ENCODE measurements at regions not wholly inside any gene's neighbourhood (a gene's known extent, or its start where the extent isn't known, plus 50 kb on each side); places are given as distances from the start of the nearest gene placed in this dataset.

GRCh38 chr20:52586660-52587059, 385.5 kb upstream of the TSHZ2 start (continued):
- TF ChIP-seq CHD7 (IDR thresholded peaks at IDR 0.05; ENCODE audit: insufficient replicate concordance, low read length), result no peak
- no peak for TF ChIP-seq EP300 (IDR thresholded peaks at IDR 0.05; ENCODE audit: borderline replicate concordance in 1 of 2, low read depth in 2 of 2, low read length in 2 of 2)
- TF ChIP-seq E2F6 (IDR thresholded peaks at IDR 0.05), result no peak
- no peak for TF ChIP-seq SP4 (IDR thresholded peaks at IDR 0.05; ENCODE audit: low read length)
- no peak for TF ChIP-seq NRF1 (IDR thresholded peaks at IDR 0.05; ENCODE audit: low read depth, low read length)
- no peak for TF ChIP-seq RAD21 (IDR thresholded peaks at IDR 0.05 in 1 of 2, conservative IDR thresholded peaks at IDR 0.05 in 1 of 2; ENCODE audit: low read depth in 2 of 2, low read length in 2 of 2)
- TF ChIP-seq POLR2A (IDR thresholded peaks at IDR 0.05; ENCODE audit: control extremely low read depth in 1 of 2, low read depth in 2 of 2, low read length in 2 of 2), result no peak
- no peak for TF ChIP-seq KDM4A (IDR thresholded peaks at IDR 0.05; ENCODE audit: low read depth, low read length, severe bottlenecking)
- no peak for TF ChIP-seq ATF3 (IDR thresholded peaks at IDR 0.05; ENCODE audit: insufficient read depth, low read depth, low read length)

All from H1 (cell line).